ENCODE measurements at regions not wholly inside any gene's neighbourhood (a gene's known extent, or its start where the extent isn't known, plus 50 kb on each side); places are given as distances from the start of the nearest gene placed in this dataset.

DNA sequence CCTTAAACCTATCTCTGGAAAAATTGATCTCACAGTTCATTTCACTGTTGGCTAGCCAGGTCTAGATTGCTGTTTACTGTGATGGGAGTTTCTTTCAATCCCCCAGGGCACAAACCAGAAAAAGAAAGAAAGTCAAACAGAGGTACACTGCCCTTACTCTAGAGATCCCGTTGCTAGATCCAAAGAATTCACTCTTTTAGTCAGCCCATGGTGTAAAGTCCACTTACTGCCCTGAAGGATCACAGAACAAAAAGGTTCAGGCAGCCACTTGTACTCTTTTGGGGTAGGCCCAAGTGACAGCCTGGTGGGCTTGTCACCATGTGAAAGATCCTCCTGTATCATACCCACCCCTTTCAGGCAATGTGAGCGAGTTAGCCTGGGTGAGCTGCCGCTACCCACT, 162.6 kb upstream of the CCDC179 start:
- H3K9me3 ChIP-seq (ENCODE audit: control insufficient read depth, insufficient read depth, low read depth, low read length): no peaks in the 10 kb centered on the region
- H3K27me3 ChIP-seq (ENCODE audit: control insufficient read depth, insufficient read depth, low read length): no peaks in the 10 kb centered on the region
- H3K4me2 ChIP-seq (ENCODE audit: extremely low read depth, insufficient read depth, low read length): no peak overlapping the region
- no peak overlapping the region for H3K4me3 ChIP-seq (replicated peaks in 1 of 4; ENCODE audit: control extremely low read depth in 1 of 4, insufficient read depth in 1 of 4, low read depth in 3 of 4, low read length in 4 of 4)
- H3K9ac ChIP-seq (ENCODE audit: insufficient read depth, low read length): no peak overlapping the region
- no peaks in the 10 kb centered on the region for H4K20me1 ChIP-seq (ENCODE audit: control insufficient read depth, extremely low read depth, insufficient read depth, low read length)
- H3K79me2 ChIP-seq (ENCODE audit: control insufficient read depth, insufficient read depth, low read length): no peaks in the 10 kb centered on the region
- H2AFZ ChIP-seq (ENCODE audit: low read length): no peak overlapping the region
- H3K4me1 ChIP-seq (ENCODE audit: control insufficient read depth, extremely low read depth, insufficient read depth, low read length): no peaks in the 10 kb centered on the region
- no peak overlapping the region for H3K27ac ChIP-seq (ENCODE audit: insufficient read depth, low read length)
- no peak for DNase-seq (ENCODE audit: low read depth in 2 of 2)
- TF ChIP-seq, protein P1, sequence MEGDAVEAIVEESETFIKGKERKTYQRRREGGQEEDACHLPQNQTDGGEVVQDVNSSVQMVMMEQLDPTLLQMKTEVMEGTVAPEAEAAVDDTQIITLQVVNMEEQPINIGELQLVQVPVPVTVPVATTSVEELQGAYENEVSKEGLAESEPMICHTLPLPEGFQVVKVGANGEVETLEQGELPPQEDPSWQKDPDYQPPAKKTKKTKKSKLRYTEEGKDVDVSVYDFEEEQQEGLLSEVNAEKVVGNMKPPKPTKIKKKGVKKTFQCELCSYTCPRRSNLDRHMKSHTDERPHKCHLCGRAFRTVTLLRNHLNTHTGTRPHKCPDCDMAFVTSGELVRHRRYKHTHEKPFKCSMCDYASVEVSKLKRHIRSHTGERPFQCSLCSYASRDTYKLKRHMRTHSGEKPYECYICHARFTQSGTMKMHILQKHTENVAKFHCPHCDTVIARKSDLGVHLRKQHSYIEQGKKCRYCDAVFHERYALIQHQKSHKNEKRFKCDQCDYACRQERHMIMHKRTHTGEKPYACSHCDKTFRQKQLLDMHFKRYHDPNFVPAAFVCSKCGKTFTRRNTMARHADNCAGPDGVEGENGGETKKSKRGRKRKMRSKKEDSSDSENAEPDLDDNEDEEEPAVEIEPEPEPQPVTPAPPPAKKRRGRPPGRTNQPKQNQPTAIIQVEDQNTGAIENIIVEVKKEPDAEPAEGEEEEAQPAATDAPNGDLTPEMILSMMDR (conservative IDR thresholded peaks at IDR 0.05 in 1 of 2, IDR thresholded peaks at IDR 0.05 in 1 of 2; ENCODE audit: low read depth in 1 of 2, low read length in 2 of 2): no peak
- no peak for TF ChIP-seq EZH2 (IDR thresholded peaks at IDR 0.05; ENCODE audit: low read length, missing control alignments)
- H3K36me3 ChIP-seq (ENCODE audit: control insufficient read depth, insufficient read depth, low read length): no peaks in the 10 kb centered on the region

DNA sequence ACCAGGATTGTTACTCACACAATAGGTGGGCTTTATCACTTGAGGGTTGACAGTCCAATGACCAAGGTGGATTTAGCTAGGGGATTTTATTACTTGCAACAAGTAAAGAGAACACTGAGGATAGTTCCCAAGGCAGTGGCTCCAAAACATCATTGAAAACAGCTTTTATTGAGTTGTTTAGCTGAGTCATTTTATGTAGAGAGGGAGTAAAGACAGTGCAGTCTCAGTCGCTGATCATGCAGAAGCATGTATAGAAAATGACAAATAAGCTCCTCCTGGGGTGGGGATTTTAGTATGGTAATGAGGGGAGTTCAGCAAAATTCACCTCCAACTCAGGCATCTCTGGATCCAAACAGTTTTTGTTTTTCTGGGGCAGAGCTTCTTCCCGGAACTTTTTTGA, 163.0 kb upstream of the CCDC179 start:
- Histone ChIP-seq H3K27me3 (ENCODE audit: control insufficient read depth, insufficient read depth, low read length) (no peaks in the 10 kb centered on the region), H3K27ac (ENCODE audit: insufficient read depth, low read length) (no peak overlapping the region), H3K9ac (ENCODE audit: insufficient read depth, low read length) (no peak overlapping the region), H3K36me3 (ENCODE audit: control insufficient read depth, insufficient read depth, low read length) (no peaks in the 10 kb centered on the region), H3K9me3 (ENCODE audit: control insufficient read depth, insufficient read depth, low read depth, low read length) (no peaks in the 10 kb centered on the region), H3K4me1 (ENCODE audit: control insufficient read depth, extremely low read depth, insufficient read depth, low read length) (no peaks in the 10 kb centered on the region), H2AFZ (ENCODE audit: low read length) (no peak overlapping the region), H4K20me1 (ENCODE audit: control insufficient read depth, extremely low read depth, insufficient read depth, low read length) (no peaks in the 10 kb centered on the region), H3K4me2 (ENCODE audit: extremely low read depth, insufficient read depth, low read length) (no peak overlapping the region), H3K79me2 (ENCODE audit: control insufficient read depth, insufficient read depth, low read length) (no peaks in the 10 kb centered on the region), H3K4me3 (replicated peaks in 1 of 4; ENCODE audit: control extremely low read depth in 1 of 4, insufficient read depth in 1 of 4, low read depth in 3 of 4, low read length in 4 of 4) (no peak overlapping the region)
- DNase-seq (ENCODE audit: low read depth in 2 of 2): no peak
- TF ChIP-seq, protein P1 (conservative IDR thresholded peaks at IDR 0.05 in 1 of 2, IDR thresholded peaks at IDR 0.05 in 1 of 2; ENCODE audit: low read depth in 1 of 2, low read length in 2 of 2): no peak
- TF ChIP-seq EZH2 (IDR thresholded peaks at IDR 0.05; ENCODE audit: low read length, missing control alignments): no peak

DNA sequence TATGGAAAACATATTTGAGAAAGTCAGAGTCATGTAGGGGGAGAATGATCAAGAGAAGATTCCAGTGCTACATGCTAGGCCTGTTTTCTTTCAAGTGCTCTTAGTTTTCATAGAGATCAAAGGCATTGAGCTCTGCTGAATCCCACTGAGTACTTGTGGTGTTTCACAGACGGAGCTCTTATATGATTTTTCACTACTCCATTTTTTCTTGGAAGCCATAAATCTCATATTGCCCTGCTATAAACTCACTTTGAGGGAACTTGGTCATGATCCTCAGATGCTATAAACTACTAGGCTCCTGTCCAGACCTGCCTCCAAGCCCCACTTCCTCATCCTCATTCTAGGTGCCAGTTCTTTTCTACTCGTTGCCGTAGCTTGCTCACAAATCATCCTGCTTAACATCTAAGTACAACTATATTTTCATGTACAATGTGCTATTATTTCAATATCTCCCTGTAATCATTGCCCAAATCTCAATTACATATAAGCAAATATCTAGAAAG, 180.8 kb upstream of the CCDC179 start:
- H3K4me2 ChIP-seq (ENCODE audit: extremely low read depth, insufficient read depth, low read length): no peak overlapping the region
- DNase-seq (ENCODE audit: low read depth in 2 of 2): no peak
- no peak overlapping the region for H3K9ac ChIP-seq (ENCODE audit: insufficient read depth, low read length)
- no peaks in the 10 kb centered on the region for H3K79me2 ChIP-seq (ENCODE audit: control insufficient read depth, insufficient read depth, low read length)
- H3K27ac ChIP-seq (ENCODE audit: insufficient read depth, low read length): no peak overlapping the region
- H3K4me3 ChIP-seq (replicated peaks in 1 of 4; ENCODE audit: control extremely low read depth in 1 of 4, insufficient read depth in 1 of 4, low read depth in 3 of 4, low read length in 4 of 4): no peak overlapping the region
- H3K4me1 ChIP-seq (ENCODE audit: control insufficient read depth, extremely low read depth, insufficient read depth, low read length): no peaks in the 10 kb centered on the region
- no peaks in the 10 kb centered on the region for H4K20me1 ChIP-seq (ENCODE audit: control insufficient read depth, extremely low read depth, insufficient read depth, low read length)
- H3K36me3 ChIP-seq (ENCODE audit: control insufficient read depth, insufficient read depth, low read length): no peaks in the 10 kb centered on the region
- no peak overlapping the region for H2AFZ ChIP-seq (ENCODE audit: low read length)
- no peaks in the 10 kb centered on the region for H3K9me3 ChIP-seq (ENCODE audit: control insufficient read depth, insufficient read depth, low read depth, low read length)
- H3K27me3 ChIP-seq (ENCODE audit: control insufficient read depth, insufficient read depth, low read length): no peaks in the 10 kb centered on the region
- TF ChIP-seq, protein P1 (conservative IDR thresholded peaks at IDR 0.05 in 1 of 2, IDR thresholded peaks at IDR 0.05 in 1 of 2; ENCODE audit: low read depth in 1 of 2, low read length in 2 of 2): no peak
- TF ChIP-seq EZH2 (IDR thresholded peaks at IDR 0.05; ENCODE audit: low read length, missing control alignments): no peak
